ENCODE measurements at regions not wholly inside any gene's neighbourhood (a gene's known extent, or its start where the extent isn't known, plus 50 kb on each side); places are given as distances from the start of the nearest gene placed in this dataset.

DNA sequence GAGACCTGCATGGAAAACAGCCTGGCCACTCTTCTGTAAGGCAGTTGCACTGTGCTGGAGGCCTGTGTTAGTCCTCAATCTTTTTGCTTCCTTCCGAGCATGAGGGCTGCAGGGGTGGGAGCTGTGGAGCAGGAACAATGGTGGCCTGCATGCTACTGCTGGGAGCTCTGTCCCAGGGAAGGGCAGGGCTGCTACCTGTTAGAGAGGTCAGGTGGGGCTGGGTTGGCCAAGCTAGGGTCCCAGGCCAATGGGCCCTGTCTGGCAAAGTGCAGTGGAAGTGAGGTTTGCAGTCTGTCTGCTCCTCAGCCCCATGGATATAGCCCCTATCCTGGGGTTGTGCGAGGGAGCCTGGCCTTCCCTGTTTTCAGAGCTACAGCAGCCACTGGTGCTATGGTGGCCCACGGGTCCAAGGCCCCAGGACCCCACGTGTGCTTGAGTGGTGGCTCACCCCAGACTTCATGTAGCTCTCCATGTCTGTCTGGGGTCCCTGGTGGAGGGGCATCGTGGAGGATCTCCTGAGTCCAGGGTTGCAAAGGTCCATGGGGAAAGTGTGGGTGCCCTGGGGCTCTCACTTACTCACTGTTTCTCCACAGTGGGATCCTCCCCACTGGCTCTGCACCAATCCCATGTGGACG, 1212.6 kb upstream of the NXPH2 start:
- Mint-ChIP-seq H3K4me1 (peaks cover 3 to 6% of the 10 kb centered on the region in 2 experiments), H3K27ac (no peak overlapping the region), H3K36me3 (ENCODE audit: insufficient read depth in 1 of 3, low read depth in 3 of 3) (peaks cover 0 to 9% (median 7%) of the 10 kb centered on the region in 3 experiments; a peak in 4 of 7 replicates), H3K9me3 (peaks cover 4 to 9% of the 10 kb centered on the region in 2 experiments; a peak in 4 of 5 replicates), H3K27me3 (ENCODE audit: low read depth) (no peaks in the 10 kb centered on the region), H3K4me3 (no peak overlapping the region)
- Histone ChIP-seq H2AK5ac (ENCODE audit: insufficient read length, low read length) (no peak overlapping the region), H2BK5ac (ENCODE audit: insufficient read length, low read length) (no peak overlapping the region), H2BK12ac (ENCODE audit: insufficient read length, low read depth, low read length) (no peak overlapping the region), H2AFZ (ENCODE audit: low read length) (no peak overlapping the region), H3T11ph (ENCODE audit: low read length) (no peak overlapping the region), H3K27me3 (ENCODE audit: insufficient read depth, low read length) (no peaks in the 10 kb centered on the region), H3K79me1 (ENCODE audit: insufficient read depth, low read depth, low read length, poor library complexity, severe bottlenecking) (no peaks in the 10 kb centered on the region), H3K23me2 (ENCODE audit: insufficient read length, low read depth, low read length, poor library complexity, severe bottlenecking) (no peaks in the 10 kb centered on the region), H4K8ac (replicated peaks; ENCODE audit: insufficient read length, low read depth, low read length) (no peak overlapping the region), H4K5ac (ENCODE audit: insufficient read length, low read depth, low read length) (no peak overlapping the region), H3K14ac (ENCODE audit: insufficient read depth, low read length) (no peak overlapping the region), H2BK15ac (ENCODE audit: low read depth, low read length) (no peak overlapping the region), H3K9me3 (ENCODE audit: control insufficient read depth, low read depth, low read length) (no peaks in the 10 kb centered on the region), H2BK120ac (ENCODE audit: low read depth, low read length, poor library complexity, severe bottlenecking) (no peak overlapping the region), H3K18ac (ENCODE audit: insufficient read length, low read depth, low read length) (no peak overlapping the region), H3K56ac (ENCODE audit: insufficient read length, low read depth, low read length) (no peak overlapping the region), H4K91ac (ENCODE audit: insufficient read length, low read depth, low read length) (no peak overlapping the region), H3K23ac (ENCODE audit: insufficient read length, low read depth, low read length) (no peak overlapping the region), H3K4ac (ENCODE audit: low read depth, low read length) (no peak overlapping the region), H2BK20ac (ENCODE audit: low read depth, low read length, poor library complexity, severe bottlenecking) (no peak overlapping the region), H3K4me1 (ENCODE audit: insufficient read depth, low read length) (no peaks in the 10 kb centered on the region), H3K79me2 (ENCODE audit: insufficient read depth, low read length) (no peaks in the 10 kb centered on the region), H3K9ac (ENCODE audit: extremely low read depth, insufficient read length, low read length) (no peak overlapping the region), H3K27ac (ENCODE audit: insufficient read length, low read depth, low read length) (no peak overlapping the region), H4K20me1 (ENCODE audit: control insufficient read depth, insufficient read depth, insufficient read length) (no peaks in the 10 kb centered on the region), H3K4me2 (ENCODE audit: insufficient read depth, insufficient read length, low read length) (no peak overlapping the region)
- no peak for TF ChIP-seq CTCF (conservative IDR thresholded peaks at IDR 0.05)
- no peak for DNase-seq
- WGBS (ENCODE audit: extremely low coverage, insufficient read length, low lambda C conversion rate), result no CpG with 5 or more reads among the region's 6 CpGs
